ENCODE measurements at regions not wholly inside any gene's neighbourhood (a gene's known extent, or its start where the extent isn't known, plus 50 kb on each side); places are given as distances from the start of the nearest gene placed in this dataset.

GRCh38 chr13:80452279-80452678 lies 111.4 kb upstream of the SPRY2 start:
- no peak for TF ChIP-seq CTCF (conservative IDR thresholded peaks at IDR 0.05; ENCODE audit: low read depth, low read length)
- TF ChIP-seq EZH2 (IDR thresholded peaks at IDR 0.05; ENCODE audit: low read length, unreplicated experiment): no peak
- H3K27ac ChIP-seq (ENCODE audit: low read length): no peak overlapping the region
- ChIA-PET CTCF (no interaction called here), POLR2A (ENCODE audit: unreplicated experiment) (no interaction called here)
- DNase-seq: no peak
- no peaks in the 10 kb centered on the region for H3K79me2 ChIP-seq (ENCODE audit: low read length)
- H3K9me3 ChIP-seq (ENCODE audit: low read length): no peaks in the 10 kb centered on the region
- no TSS peak for BruUV-seq (replicated peaks)
- H3K4me3 ChIP-seq (ENCODE audit: low read length): no peak overlapping the region
- no peaks in the 10 kb centered on the region for H3K27me3 ChIP-seq (ENCODE audit: low read length)
- no peaks in the 10 kb centered on the region for H3K9me2 ChIP-seq (replicated peaks; ENCODE audit: low read length)
- H3K9ac ChIP-seq (ENCODE audit: low read length): no peak overlapping the region
- ATAC-seq: no peak
- no peak overlapping the region for H2AFZ ChIP-seq (ENCODE audit: low read length)
- H3F3A ChIP-seq (ENCODE audit: low read length, unreplicated experiment): no peaks in the 10 kb centered on the region
- H3K4me1 ChIP-seq (ENCODE audit: insufficient read depth, low read length): no peaks in the 10 kb centered on the region
- intact Hi-C loops (cut with micrococcal nuclease): no loop called here
- no peaks in the 10 kb centered on the region for H3K36me3 ChIP-seq (ENCODE audit: low read depth, low read length)
- H3K4me2 ChIP-seq (ENCODE audit: low read length): no peak overlapping the region
- H4K20me1 ChIP-seq (ENCODE audit: low read length): no peaks in the 10 kb centered on the region

GRCh38 chr13:80451641-80452040 lies 110.7 kb upstream of the SPRY2 start:
- H3K36me3 ChIP-seq (ENCODE audit: low read depth, low read length): no peaks in the 10 kb centered on the region
- POLR2A ChIA-PET (ENCODE audit: unreplicated experiment): no interaction called here
- no TSS peak for BruUV-seq (replicated peaks)
- no peak overlapping the region for H3K4me3 ChIP-seq (ENCODE audit: low read length)
- H4K20me1 ChIP-seq (ENCODE audit: low read length): no peaks in the 10 kb centered on the region
- H2AFZ ChIP-seq (ENCODE audit: low read length): no peak overlapping the region
- H3K9me2 ChIP-seq (replicated peaks; ENCODE audit: low read length): no peaks in the 10 kb centered on the region
- H3F3A ChIP-seq (ENCODE audit: low read length, unreplicated experiment): no peaks in the 10 kb centered on the region
- no peaks in the 10 kb centered on the region for H3K4me1 ChIP-seq (ENCODE audit: insufficient read depth, low read length)
- H3K4me2 ChIP-seq (ENCODE audit: low read length): no peak overlapping the region
- H3K27me3 ChIP-seq (ENCODE audit: low read length): no peaks in the 10 kb centered on the region
- no peaks in the 10 kb centered on the region for H3K9me3 ChIP-seq (ENCODE audit: low read length)
- H3K9ac ChIP-seq (ENCODE audit: low read length): no peak overlapping the region
- no peaks in the 10 kb centered on the region for H3K79me2 ChIP-seq (ENCODE audit: low read length)
- no peak overlapping the region for H3K27ac ChIP-seq (ENCODE audit: low read length)
- intact Hi-C loops (cut with micrococcal nuclease): no loop called here
- ATAC-seq: no peak
- DNase-seq: no peak
- TF ChIP-seq CTCF (conservative IDR thresholded peaks at IDR 0.05; ENCODE audit: low read depth, low read length) (no peak), EZH2 (IDR thresholded peaks at IDR 0.05; ENCODE audit: low read length, unreplicated experiment) (no peak), EZH2phosphoT487 (IDR thresholded peaks at IDR 0.05; ENCODE audit: borderline replicate concordance, low read length) (no peak)
- CTCF ChIA-PET: no interaction called here

DNA sequence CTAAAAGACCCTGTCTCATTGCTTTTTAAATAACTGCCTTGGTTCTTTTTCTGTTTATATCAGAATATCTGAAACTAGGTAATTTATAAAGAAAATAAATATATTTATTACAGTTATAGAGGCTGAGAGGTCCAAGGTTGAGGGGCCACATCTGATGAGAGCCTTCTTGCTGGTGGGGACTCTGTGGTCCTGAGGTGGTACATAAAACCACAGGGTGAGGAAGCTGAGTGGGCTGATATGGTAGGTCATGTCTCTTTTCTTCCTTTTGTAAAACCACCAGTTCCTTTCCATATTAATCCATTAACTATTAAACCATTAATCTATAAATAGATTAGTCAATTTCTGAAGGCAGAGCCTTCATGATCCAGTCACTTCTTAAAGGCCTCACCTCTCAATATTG lies 109.5 kb upstream of the SPRY2 start:
- Histone ChIP-seq H3K9me2 (replicated peaks; ENCODE audit: low read length) (no peaks in the 10 kb centered on the region), H3K4me1 (ENCODE audit: insufficient read depth, low read length) (no peaks in the 10 kb centered on the region), H3K27ac (ENCODE audit: low read length) (no peak overlapping the region), H3K27me3 (ENCODE audit: low read length) (no peaks in the 10 kb centered on the region), H3K9ac (ENCODE audit: low read length) (no peak overlapping the region), H3K36me3 (ENCODE audit: low read depth, low read length) (no peaks in the 10 kb centered on the region), H3F3A (ENCODE audit: low read length, unreplicated experiment) (no peaks in the 10 kb centered on the region), H3K9me3 (ENCODE audit: low read length) (no peaks in the 10 kb centered on the region), H2AFZ (ENCODE audit: low read length) (no peak overlapping the region), H3K79me2 (ENCODE audit: low read length) (no peaks in the 10 kb centered on the region), H4K20me1 (ENCODE audit: low read length) (no peaks in the 10 kb centered on the region), H3K4me2 (ENCODE audit: low read length) (no peak overlapping the region), H3K4me3 (ENCODE audit: low read length) (no peak overlapping the region)
- ChIA-PET POLR2A (ENCODE audit: unreplicated experiment) (no interaction called here), CTCF (interaction anchor here (0.6 kb wide), 1 partner anchor 11 kb away, joined by 6 read pairs; no protein-coding TSS in a partner anchor)
- no peak for TF ChIP-seq EZH2phosphoT487 (IDR thresholded peaks at IDR 0.05; ENCODE audit: borderline replicate concordance, low read length)
- TF ChIP-seq EZH2 (IDR thresholded peaks at IDR 0.05; ENCODE audit: low read length, unreplicated experiment): no peak
- TF ChIP-seq CTCF (conservative IDR thresholded peaks at IDR 0.05; ENCODE audit: low read depth, low read length): no peak
- intact Hi-C loops (cut with micrococcal nuclease): no loop called here
- DNase-seq: no peak
- ATAC-seq: no peak
- no TSS peak for BruUV-seq (replicated peaks)
